Activated naive CD4-positive, alpha-beta T cell treated with anti-CD3 and anti-CD28 coated beads, Interleukin-2, amount 10 ng/mL, durations not matched to agents 7 days and 5 days (primary cell): ENCODE measurements at regions not wholly inside any gene's neighbourhood (a gene's known extent, or its start where the extent isn't known, plus 50 kb on each side); places are given as distances from the start of the nearest gene placed in this dataset.
"Not testable (repeated sequence)": the region's sequence is repeated elsewhere in the genome, so short reads cannot be mapped to it uniquely, and the experiment has no call there.

Source experiments
- CTCF ChIA-PET: fragments of 350-600 bp; sonication (Branson Sonifier 250); formaldehyde crosslinking; loops from one replicate; lab custom pipeline; 2021; ENCODE audit warnings: antibody characterized with exemption; lab: Charles Lee
- DNase-seq: peaks from one replicate; pipeline ENCODE4 v3.0.0-alpha.2; 2020
- H3K27ac Mint-ChIP-seq: one replicate; pipeline ENCODE4 v1.8.0; 2021; ENCODE audit warnings: mild to moderate bottlenecking, moderate library complexity, mixed read lengths
- H3K27me3 Mint-ChIP-seq: one replicate; pipeline ENCODE4 v1.8.0; 2021; ENCODE audit warnings: mild to moderate bottlenecking, mixed read lengths
- H3K36me3 Mint-ChIP-seq: one replicate; pipeline ENCODE4 v1.8.0; 2021; ENCODE audit warnings: mixed read lengths
- H3K4me1 Mint-ChIP-seq: one replicate; pipeline ENCODE4 v1.8.0; 2021; ENCODE audit warnings: mixed read lengths
- H3K4me3 Mint-ChIP-seq: one replicate; pipeline ENCODE4 v1.8.0; 2021; ENCODE audit warnings: mild to moderate bottlenecking, moderate library complexity, mixed read lengths
- H3K9me3 Mint-ChIP-seq: one replicate; pipeline ENCODE4 v1.8.0; 2021; ENCODE audit warnings: mixed read lengths

- DNase-seq, result no peak
- peaks cover 27% of the 10 kb centered on the region for H3K27me3 Mint-ChIP-seq
- H3K27ac Mint-ChIP-seq, result no peak overlapping the region
- no peaks in the 10 kb centered on the region for H3K36me3 Mint-ChIP-seq
- H3K4me3 Mint-ChIP-seq, result no peak overlapping the region
- CTCF ChIA-PET, result no interaction called here
- H3K9me3 Mint-ChIP-seq, result no peaks in the 10 kb centered on the region
- H3K4me1 Mint-ChIP-seq, result no peaks in the 10 kb centered on the region
Observed at GRCh38 chr1:113207457-113207856, 134.5 kb downstream of the LRIG2 start.

- DNase-seq, H3K36me3 Mint-ChIP-seq, H3K4me1 Mint-ChIP-seq, H3K4me3 Mint-ChIP-seq, H3K27ac Mint-ChIP-seq, CTCF ChIA-PET, H3K9me3 Mint-ChIP-seq: not testable (repeated sequence)
- peaks cover 27% of the 10 kb centered on the region for H3K27me3 Mint-ChIP-seq
Observed at GRCh38 chr1:113208425-113208824, 135.4 kb downstream of the LRIG2 start.

GRCh38 chr1:113210248-113210647 lies 137.2 kb downstream of the LRIG2 start:
- no peak for DNase-seq
- H3K9me3 Mint-ChIP-seq, result no peaks in the 10 kb centered on the region
- H3K27me3 Mint-ChIP-seq, result peaks cover 32% of the 10 kb centered on the region
- CTCF ChIA-PET, result no interaction called here
- no peaks in the 10 kb centered on the region for H3K4me1 Mint-ChIP-seq
- no peak overlapping the region for H3K4me3 Mint-ChIP-seq
- no peak overlapping the region for H3K27ac Mint-ChIP-seq
- H3K36me3 Mint-ChIP-seq, result no peaks in the 10 kb centered on the region

GRCh38 chr1:113211467-113211866 lies 138.5 kb downstream of the LRIG2 start:
- no peak for DNase-seq
- Mint-ChIP-seq H3K27me3 (peaks cover 30% of the 10 kb centered on the region), H3K27ac (no peak overlapping the region), H3K36me3 (no peaks in the 10 kb centered on the region), H3K4me1 (no peaks in the 10 kb centered on the region), H3K4me3 (no peak overlapping the region), H3K9me3 (no peaks in the 10 kb centered on the region)
- CTCF ChIA-PET, result no interaction called here

- CTCF ChIA-PET, result no interaction called here
- Mint-ChIP-seq H3K4me1 (no peaks in the 10 kb centered on the region), H3K27me3 (peaks cover 22% of the 10 kb centered on the region), H3K36me3 (no peaks in the 10 kb centered on the region), H3K9me3 (no peaks in the 10 kb centered on the region), H3K27ac (no peak overlapping the region), H3K4me3 (no peak overlapping the region)
- no peak for DNase-seq
Observed at GRCh38 chr1:113215015-113215414, 142.0 kb downstream of the LRIG2 start.

- no peaks in the 10 kb centered on the region for H3K4me1 Mint-ChIP-seq
- CTCF ChIA-PET, result interaction anchor here (0.5 kb wide), 1 partner anchor 76 kb away, joined by 3 read pairs; no protein-coding TSS in a partner anchor
- peaks cover 6% of the 10 kb centered on the region for H3K27me3 Mint-ChIP-seq
- no peaks in the 10 kb centered on the region for H3K9me3 Mint-ChIP-seq
- no peak for DNase-seq
- H3K27ac Mint-ChIP-seq, result no peak overlapping the region
- H3K36me3 Mint-ChIP-seq, result no peaks in the 10 kb centered on the region
- no peak overlapping the region for H3K4me3 Mint-ChIP-seq
Observed at GRCh38 chr1:113216664-113217063, 143.7 kb downstream of the LRIG2 start.

GRCh38 chr1:113217447-113218208 lies 144.6 kb downstream of the LRIG2 start:
- no peak for DNase-seq
- CTCF ChIA-PET, result no interaction called here
- Mint-ChIP-seq H3K27me3 (peaks cover 6% of the 10 kb centered on the region), H3K4me1 (no peaks in the 10 kb centered on the region), H3K36me3 (no peaks in the 10 kb centered on the region), H3K4me3 (no peak overlapping the region), H3K27ac (no peak overlapping the region), H3K9me3 (no peaks in the 10 kb centered on the region)

- CTCF ChIA-PET, result interaction anchor here (0.6 kb wide), 1 partner anchor 223 kb away, joined by 3 read pairs; no protein-coding TSS in a partner anchor
- no peak for DNase-seq
- peaks cover 9% of the 10 kb centered on the region for H3K27me3 Mint-ChIP-seq
- H3K36me3 Mint-ChIP-seq, result no peaks in the 10 kb centered on the region
- H3K4me3 Mint-ChIP-seq, result no peak overlapping the region
- H3K9me3 Mint-ChIP-seq, result no peaks in the 10 kb centered on the region
- H3K4me1 Mint-ChIP-seq, result no peaks in the 10 kb centered on the region
- H3K27ac Mint-ChIP-seq, result no peak overlapping the region
Observed at GRCh38 chr1:113219377-113219776, 146.4 kb downstream of the LRIG2 start.

GRCh38 chr1:113219828-113220227 lies 146.8 kb downstream of the LRIG2 start:
- no peak overlapping the region for H3K27ac Mint-ChIP-seq
- H3K27me3 Mint-ChIP-seq, result peaks cover 5% of the 10 kb centered on the region
- CTCF ChIA-PET, result interaction anchor here (0.6 kb wide), 1 partner anchor 222 kb away, joined by 3 read pairs; no protein-coding TSS in a partner anchor

GRCh38 chr1:113223040-113223439 lies 150.0 kb downstream of the LRIG2 start:
- H3K27me3 Mint-ChIP-seq, result peaks cover 7% of the 10 kb centered on the region
- DNase-seq, result no peak
- no peak overlapping the region for H3K4me3 Mint-ChIP-seq
- H3K4me1 Mint-ChIP-seq, result no peaks in the 10 kb centered on the region
- H3K9me3 Mint-ChIP-seq, result no peaks in the 10 kb centered on the region
- CTCF ChIA-PET, result no interaction called here
- H3K36me3 Mint-ChIP-seq, result no peaks in the 10 kb centered on the region
- no peak overlapping the region for H3K27ac Mint-ChIP-seq

More at GRCh38 chr1:113219828-113220227, 146.8 kb downstream of the LRIG2 start:
- Mint-ChIP-seq H3K4me3 (no peak overlapping the region), H3K36me3 (no peaks in the 10 kb centered on the region), H3K4me1 (no peaks in the 10 kb centered on the region), H3K9me3 (no peaks in the 10 kb centered on the region)
- DNase-seq, result no peak

GRCh38 chr1:113223546-113223945 lies 150.5 kb downstream of the LRIG2 start:
- CTCF ChIA-PET, result no interaction called here
- H3K36me3 Mint-ChIP-seq, result no peaks in the 10 kb centered on the region
- H3K9me3 Mint-ChIP-seq, result no peaks in the 10 kb centered on the region
- no peak overlapping the region for H3K4me3 Mint-ChIP-seq
- H3K4me1 Mint-ChIP-seq, result no peaks in the 10 kb centered on the region
- DNase-seq, result no peak
- peaks cover 7% of the 10 kb centered on the region for H3K27me3 Mint-ChIP-seq
- no peak overlapping the region for H3K27ac Mint-ChIP-seq

GRCh38 chr1:113226148-113226547 lies 153.2 kb downstream of the LRIG2 start:
- DNase-seq, result no peak
- no peaks in the 10 kb centered on the region for H3K36me3 Mint-ChIP-seq
- CTCF ChIA-PET, result no interaction called here
- no peaks in the 10 kb centered on the region for H3K4me1 Mint-ChIP-seq
- H3K4me3 Mint-ChIP-seq, result no peak overlapping the region
- no peaks in the 10 kb centered on the region for H3K9me3 Mint-ChIP-seq
- H3K27me3 Mint-ChIP-seq, result peaks cover 22% of the 10 kb centered on the region
- no peak overlapping the region for H3K27ac Mint-ChIP-seq

GRCh38 chr1:113231866-113232265 lies 158.4 kb upstream of the MAGI3 start:
- Mint-ChIP-seq H3K36me3 (no peaks in the 10 kb centered on the region), H3K27me3 (peaks cover 29% of the 10 kb centered on the region), H3K4me3 (no peak overlapping the region), H3K9me3 (no peaks in the 10 kb centered on the region), H3K4me1 (no peaks in the 10 kb centered on the region), H3K27ac (no peak overlapping the region)
- DNase-seq, result no peak
- CTCF ChIA-PET, result no interaction called here

GRCh38 chr1:113233441-113233840 lies 156.9 kb upstream of the MAGI3 start:
- Mint-ChIP-seq H3K27ac (no peak overlapping the region), H3K4me1 (no peaks in the 10 kb centered on the region), H3K27me3 (peaks cover 28% of the 10 kb centered on the region), H3K36me3 (no peaks in the 10 kb centered on the region), H3K4me3 (no peak overlapping the region), H3K9me3 (no peaks in the 10 kb centered on the region)
- CTCF ChIA-PET, result no interaction called here
- no peak for DNase-seq

- Mint-ChIP-seq H3K4me3 (no peak overlapping the region), H3K36me3 (no peaks in the 10 kb centered on the region), H3K27me3 (peaks cover 14% of the 10 kb centered on the region), H3K4me1 (no peaks in the 10 kb centered on the region), H3K27ac (no peak overlapping the region), H3K9me3 (no peaks in the 10 kb centered on the region)
- CTCF ChIA-PET, result no interaction called here
- DNase-seq, result no peak
Observed at GRCh38 chr1:113241237-113241636, 149.1 kb upstream of the MAGI3 start.
